Stomach (tissue), 4 donors: ENCODE measurements at regions not wholly inside any gene's neighbourhood (a gene's known extent, or its start where the extent isn't known, plus 50 kb on each side); places are given as distances from the start of the nearest gene placed in this dataset.

ENCODE experiments used
- EP300 ChIP-seq: sonication (generic); formaldehyde crosslinking; IDR thresholded peaks from one replicate; pipeline ENCODE4 v1.6.1; 2017; ENCODE audit warnings: antibody characterized with exemption
- POLR2A ChIP-seq, 4 donors: fragments of 450-650 bp; IDR thresholded peaks; one replicate each; pipeline ENCODE4 v1.6.1; 2016; ENCODE audit warnings: antibody characterized with exemption in 4 of 4, control low read depth in 2 of 4, mild to moderate bottlenecking in 1 of 4, moderate library complexity in 1 of 4
- POLR2AphosphoS5 ChIP-seq, 3 donors: sonication (generic); formaldehyde crosslinking; IDR thresholded peaks; one replicate each; pipeline ENCODE4 v1.6.1; 2016; ENCODE audit warnings: antibody characterized with exemption in 3 of 3
- TF ChIP-seq, protein P1 (sequence below), 7 experiments: fragments of 450-650 bp in 4 of 7; fragments of 200-600 bp in 3 of 7; sonication (generic) in 3 of 7; IDR thresholded peaks; one replicate each; pipeline ENCODE4 v1.5.1; 2016 to 2019; ENCODE audit warnings: antibody characterized with exemption in 7 of 7, control low read depth in 2 of 7, mild to moderate bottlenecking in 1 of 7

DNA sequence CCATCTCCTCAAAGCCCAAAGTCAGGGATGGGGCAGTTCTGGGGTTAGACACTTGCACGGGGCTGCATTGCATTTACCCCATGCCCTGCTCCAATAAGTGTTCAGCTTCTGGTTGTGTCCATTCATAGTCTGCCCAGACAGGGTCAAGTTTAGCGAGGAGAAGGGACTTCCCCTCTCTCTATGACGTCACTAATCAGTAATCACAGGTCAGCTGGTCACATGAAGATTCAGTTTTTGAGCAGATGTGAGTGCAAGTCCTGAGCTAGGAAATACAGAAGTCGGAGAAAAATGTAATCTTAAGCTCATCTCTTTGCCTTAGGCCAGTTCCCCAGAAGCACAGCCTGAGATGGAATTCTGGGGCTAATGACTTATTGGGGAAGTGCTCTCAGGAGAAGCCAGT is 310.1 kb downstream of the TSHZ3 start:
- TF ChIP-seq, protein P1, sequence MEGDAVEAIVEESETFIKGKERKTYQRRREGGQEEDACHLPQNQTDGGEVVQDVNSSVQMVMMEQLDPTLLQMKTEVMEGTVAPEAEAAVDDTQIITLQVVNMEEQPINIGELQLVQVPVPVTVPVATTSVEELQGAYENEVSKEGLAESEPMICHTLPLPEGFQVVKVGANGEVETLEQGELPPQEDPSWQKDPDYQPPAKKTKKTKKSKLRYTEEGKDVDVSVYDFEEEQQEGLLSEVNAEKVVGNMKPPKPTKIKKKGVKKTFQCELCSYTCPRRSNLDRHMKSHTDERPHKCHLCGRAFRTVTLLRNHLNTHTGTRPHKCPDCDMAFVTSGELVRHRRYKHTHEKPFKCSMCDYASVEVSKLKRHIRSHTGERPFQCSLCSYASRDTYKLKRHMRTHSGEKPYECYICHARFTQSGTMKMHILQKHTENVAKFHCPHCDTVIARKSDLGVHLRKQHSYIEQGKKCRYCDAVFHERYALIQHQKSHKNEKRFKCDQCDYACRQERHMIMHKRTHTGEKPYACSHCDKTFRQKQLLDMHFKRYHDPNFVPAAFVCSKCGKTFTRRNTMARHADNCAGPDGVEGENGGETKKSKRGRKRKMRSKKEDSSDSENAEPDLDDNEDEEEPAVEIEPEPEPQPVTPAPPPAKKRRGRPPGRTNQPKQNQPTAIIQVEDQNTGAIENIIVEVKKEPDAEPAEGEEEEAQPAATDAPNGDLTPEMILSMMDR (IDR thresholded peaks at IDR 0.05): no peak
- TF ChIP-seq POLR2A (IDR thresholded peaks at IDR 0.05) (no peak), POLR2AphosphoS5 (IDR thresholded peaks at IDR 0.05) (no peak), EP300 (no peak)
